HT1080 (cell line): ENCODE measurements at regions not wholly inside any gene's neighbourhood (a gene's known extent, or its start where the extent isn't known, plus 50 kb on each side); places are given as distances from the start of the nearest gene placed in this dataset.

Experiments used
- DNase-seq: peaks from one replicate; pipeline ENCODE4 v3.0.0-alpha.2; 2015; ENCODE audit warnings: low read depth

DNA sequence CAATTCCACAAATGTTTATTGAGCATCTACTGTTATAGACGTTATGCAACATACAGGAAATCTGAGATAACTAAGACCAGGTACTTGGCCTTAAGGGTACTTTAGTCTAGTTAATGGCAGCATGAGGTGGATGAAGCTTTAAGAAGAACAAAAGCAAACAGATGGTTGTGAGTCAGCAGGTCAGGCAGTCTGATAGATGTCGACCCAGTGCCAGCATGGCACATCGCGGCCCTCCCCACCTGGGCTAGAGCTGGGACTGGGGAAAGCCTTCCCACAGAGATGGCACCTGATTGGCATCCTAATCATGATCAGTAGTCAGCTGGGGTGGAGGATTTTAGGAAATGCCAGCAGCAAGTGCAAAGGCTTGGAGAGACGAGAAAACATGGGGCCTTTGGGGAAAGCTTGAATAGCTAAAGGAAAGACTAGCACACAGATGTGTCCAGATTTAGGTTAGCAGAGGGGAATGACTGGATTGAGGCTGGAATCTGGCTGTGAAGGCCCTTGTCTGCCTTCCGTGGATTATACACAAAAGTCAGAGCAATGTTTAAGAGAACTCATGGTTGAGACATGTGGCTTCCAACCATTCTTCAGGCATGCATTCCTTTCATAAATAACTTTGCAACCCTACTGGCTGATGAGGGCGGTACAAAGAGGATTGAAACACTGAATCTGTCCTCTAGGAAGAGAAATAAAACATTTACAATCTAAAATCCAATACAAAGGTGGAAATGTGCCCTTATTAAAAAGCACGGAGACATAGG lies 395.4 kb upstream of the WWC1 start:
- peak; percentile 12 for DNase-seq

DNA sequence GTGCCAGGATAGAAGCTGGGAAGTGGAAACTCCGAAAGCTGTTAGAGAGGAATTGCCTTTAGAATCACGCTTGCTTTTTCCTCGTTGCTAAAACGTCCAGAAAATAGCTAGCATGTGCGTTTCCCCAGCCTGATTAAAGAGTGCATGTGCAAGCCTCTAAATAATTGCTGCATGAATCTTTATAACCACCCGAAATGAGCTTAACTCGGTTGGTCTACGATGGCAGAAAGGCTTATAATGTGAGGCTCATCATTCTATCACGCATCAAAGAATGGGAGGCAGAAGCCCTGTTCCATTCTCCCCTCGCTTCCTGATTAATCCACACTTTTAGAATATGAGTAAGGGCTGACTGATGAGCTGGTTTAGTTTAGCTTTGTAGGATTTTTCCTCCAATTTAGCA lies 394.6 kb upstream of the WWC1 start:
- no peak for DNase-seq

DNA sequence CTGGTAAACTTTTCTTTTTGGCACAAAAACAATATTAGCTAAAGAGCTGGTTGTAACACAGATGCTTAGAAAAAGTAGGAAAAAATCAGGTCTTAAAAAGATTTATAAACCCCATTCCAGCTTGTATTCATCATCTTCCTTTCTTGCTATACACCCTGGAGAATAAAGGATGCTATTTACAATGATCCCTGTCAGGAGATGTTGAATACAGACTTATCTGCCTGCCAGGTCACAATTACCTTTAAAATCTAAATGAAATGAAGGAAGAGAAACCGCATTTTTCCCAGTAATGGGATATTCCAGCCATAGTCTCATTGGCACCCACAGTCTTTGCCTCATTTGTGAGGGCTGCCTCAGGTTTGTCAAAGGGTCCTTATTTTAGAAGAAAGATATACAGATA lies 394.1 kb upstream of the WWC1 start:
- DNase-seq = no peak

DNA sequence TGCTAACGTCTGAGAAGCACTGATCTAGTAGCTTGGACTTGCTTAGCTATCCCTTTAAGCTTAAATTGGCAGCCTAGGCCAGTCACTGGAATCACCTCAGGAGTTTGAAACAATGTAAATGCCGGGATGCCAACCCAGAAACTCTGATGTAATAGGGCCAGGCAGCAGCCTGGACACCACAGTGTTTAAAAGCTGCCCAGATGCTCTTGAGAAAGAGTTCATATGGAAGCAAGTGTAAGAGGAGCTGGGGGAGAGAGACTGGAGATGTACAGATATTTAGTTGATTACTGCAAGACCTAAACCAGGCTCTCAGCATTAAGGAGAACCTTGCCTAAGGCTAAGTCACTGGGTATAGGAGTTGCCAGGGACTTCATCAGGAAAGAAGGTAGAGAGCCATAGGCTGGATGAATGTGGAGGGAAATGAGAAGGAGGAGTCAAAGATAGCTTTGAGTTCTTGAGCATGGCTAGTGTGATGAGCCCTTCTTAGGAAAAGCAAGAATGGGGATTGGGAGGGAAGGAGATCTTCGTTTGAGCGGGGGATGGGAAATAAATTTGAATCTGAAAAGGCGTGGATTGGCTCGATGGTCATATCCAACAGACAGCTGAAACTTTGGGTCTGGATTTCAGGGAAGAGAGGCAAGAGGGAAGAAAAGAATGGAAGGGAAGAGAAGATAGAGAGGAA lies 392.9 kb upstream of the WWC1 start:
- DNase-seq = no peak

DNA sequence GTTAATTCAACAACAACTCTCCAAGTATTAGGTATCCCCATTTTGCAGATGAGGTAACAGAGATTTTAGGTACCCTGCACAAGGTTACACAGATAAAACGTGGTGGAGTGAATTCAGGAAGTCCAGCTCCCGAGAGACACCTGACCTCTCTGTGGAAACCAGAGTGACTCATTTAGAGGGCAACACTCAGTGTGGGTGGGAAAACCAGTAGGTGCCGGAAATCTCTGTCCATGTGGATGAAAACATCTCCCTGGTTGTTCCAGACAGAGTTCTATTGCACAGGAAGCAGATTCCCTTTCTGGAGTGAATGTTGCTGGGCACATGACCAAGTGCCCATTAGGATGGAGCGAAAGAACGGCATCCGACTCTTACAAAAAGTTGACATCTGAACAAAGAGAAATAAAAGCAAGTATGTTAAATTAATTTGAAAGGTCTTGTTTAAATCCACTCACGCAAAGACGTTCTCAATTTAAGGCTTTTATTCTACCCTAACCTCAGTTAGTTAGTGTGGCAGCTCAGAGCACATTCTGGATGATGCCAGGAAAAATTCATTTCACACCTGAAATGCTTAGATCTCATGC lies 391.9 kb upstream of the WWC1 start:
- peak; percentile 87 for DNase-seq

DNA sequence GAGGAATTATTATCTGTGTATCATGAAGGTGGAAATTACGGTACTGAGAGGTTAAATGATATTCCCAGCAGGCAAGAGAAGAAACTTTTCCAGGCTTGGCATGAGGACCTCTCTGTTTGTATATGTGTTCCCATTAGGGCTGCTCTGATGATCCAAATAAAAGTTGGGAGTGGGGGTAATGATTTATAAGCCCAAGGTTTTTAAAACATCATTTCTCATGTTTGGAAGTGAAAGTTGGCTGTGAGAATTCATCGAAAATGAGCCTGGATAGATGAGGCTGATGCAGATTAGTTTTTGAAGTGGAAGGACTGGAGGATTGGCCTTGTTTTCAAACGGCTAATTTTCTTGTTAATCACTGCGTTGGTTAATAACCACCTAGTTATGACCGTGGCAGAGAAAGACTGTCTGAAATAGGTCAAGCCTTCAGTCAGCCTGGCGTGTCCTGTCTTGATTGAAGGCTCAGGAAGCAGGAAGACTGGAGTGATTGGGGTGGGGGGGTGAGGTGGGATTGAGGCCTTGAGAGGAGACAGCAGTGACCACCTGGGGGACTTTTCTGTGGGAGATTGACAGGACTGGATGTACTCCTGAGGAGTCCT lies 391.0 kb upstream of the WWC1 start:
- DNase-seq = no peak

- DNase-seq = no peak
Measured at GRCh38 chr5:167902298-167902697, 389.1 kb upstream of the WWC1 start.

GRCh38 chr5:167903243-167903642 lies 388.2 kb upstream of the WWC1 start:
- DNase-seq = no peak

GRCh38 chr5:167903659-167904058 lies 387.8 kb upstream of the WWC1 start:
- no peak for DNase-seq

- DNase-seq = no peak
Measured at GRCh38 chr5:167905919-167906853, 385.3 kb upstream of the WWC1 start.

- peak; percentile 14 for DNase-seq
Measured at GRCh38 chr5:167908606-167909005, 382.8 kb upstream of the WWC1 start.

- no peak for DNase-seq
Measured at GRCh38 chr5:167912941-167913665, 378.3 kb upstream of the WWC1 start.

- DNase-seq = no peak
Measured at GRCh38 chr5:167915237-167915636, 376.2 kb upstream of the WWC1 start.

DNA sequence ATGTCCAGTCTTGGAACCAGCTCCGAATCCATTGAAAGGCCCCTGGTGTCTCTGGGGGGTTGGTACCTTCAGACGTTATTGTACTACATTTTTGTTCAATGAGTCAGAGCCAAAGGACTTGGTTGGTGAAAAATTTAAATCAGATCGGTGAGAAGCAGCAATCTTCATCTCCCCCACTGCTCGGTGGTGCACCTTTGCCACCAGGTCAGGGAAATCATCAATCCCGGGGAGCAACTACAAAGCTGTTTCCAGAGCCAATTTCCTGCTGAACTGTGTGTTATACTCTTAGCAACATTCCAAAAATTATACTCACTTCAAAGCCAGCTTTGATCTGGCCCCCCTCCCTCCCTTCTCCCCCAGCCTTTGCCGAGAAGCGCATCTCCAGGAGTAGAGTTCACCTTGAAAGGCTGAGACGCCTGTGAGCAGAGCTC lies 375.2 kb upstream of the WWC1 start:
- peak; percentile 87 for DNase-seq

GRCh38 chr5:167916706-167917105 lies 374.7 kb upstream of the WWC1 start:
- DNase-seq = peak; percentile 68

- no peak for DNase-seq
Measured at GRCh38 chr5:167918184-167918812, 373.1 kb upstream of the WWC1 start.

DNA sequence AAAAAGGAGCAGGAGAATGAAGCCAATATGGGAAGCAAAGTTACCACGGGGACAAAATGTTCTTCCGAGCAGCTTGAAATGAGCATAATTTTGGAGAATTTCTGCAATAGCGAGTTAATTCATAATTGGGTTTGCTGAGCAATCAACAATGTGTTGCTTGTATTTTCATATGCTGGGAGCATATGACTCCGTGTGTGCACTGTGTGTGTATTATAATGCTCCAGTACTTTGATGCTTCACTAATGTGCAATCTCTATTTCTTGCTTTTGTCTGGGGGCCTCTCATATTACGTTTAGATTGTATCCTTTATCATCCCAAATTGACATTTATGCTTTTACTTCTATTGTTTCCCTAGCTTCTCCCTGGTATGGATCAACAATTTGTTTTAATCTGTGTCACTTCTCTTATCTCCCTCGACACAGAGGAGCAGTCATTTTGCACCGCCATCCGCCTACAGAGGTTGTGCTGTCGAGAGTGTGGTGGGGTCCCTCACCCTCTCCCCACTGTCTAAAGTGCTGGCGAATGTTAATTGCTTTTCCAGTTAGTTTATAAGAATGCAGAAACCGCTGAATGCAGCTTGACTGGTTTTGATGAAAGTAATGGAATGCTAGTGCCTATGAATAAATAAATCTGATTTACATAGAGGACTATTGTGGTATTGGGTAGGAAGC lies 372.5 kb upstream of the WWC1 start:
- no peak for DNase-seq

GRCh38 chr5:167920589-167920988 lies 370.9 kb upstream of the WWC1 start:
- DNase-seq = peak; percentile 30

GRCh38 chr5:167921796-167922195 lies 369.6 kb upstream of the WWC1 start:
- DNase-seq = no peak
